Fibroblast of skin of abdomen (primary cell): ENCODE measurements at regions not wholly inside any gene's neighbourhood (a gene's known extent, or its start where the extent isn't known, plus 50 kb on each side); places are given as distances from the start of the nearest gene placed in this dataset.
A peak's percentile ranks its signal among the peaks of the same experiment; 100 is the strongest.

ENCODE experiments used
- DNase-seq: peaks from one replicate; pipeline ENCODE4 v3.0.0-alpha.2; 2013

GRCh38 chr18:39403121-39403520, 1837.5 kb upstream of the CELF4 start:
- DNase-seq: no peak

GRCh38 chr18:39399662-39400061, 1834.1 kb upstream of the CELF4 start:
- no peak for DNase-seq

GRCh38 chr18:39396168-39396567, 1830.6 kb upstream of the CELF4 start:
- DNase-seq: no peak

- no peak for DNase-seq
Observed at GRCh38 chr18:39389800-39390379, 1824.3 kb upstream of the CELF4 start.

- DNase-seq: no peak
Observed at GRCh38 chr18:39380866-39381265, 1815.3 kb upstream of the CELF4 start.

GRCh38 chr18:39380186-39380725, 1814.7 kb upstream of the CELF4 start:
- no peak for DNase-seq

GRCh38 chr18:39375066-39375465, 1809.5 kb upstream of the CELF4 start:
- DNase-seq: peak; percentile 46

- no peak for DNase-seq
Observed at GRCh38 chr18:39371996-39372395, 1806.4 kb upstream of the CELF4 start.

- no peak for DNase-seq
Observed at GRCh38 chr18:39366656-39367055, 1801.1 kb upstream of the CELF4 start.

GRCh38 chr18:39365836-39366485, 1800.4 kb upstream of the CELF4 start:
- DNase-seq: no peak

GRCh38 chr18:39360072-39360471, 1794.5 kb upstream of the CELF4 start:
- no peak for DNase-seq

- DNase-seq: no peak
Observed at GRCh38 chr18:39359636-39360035, 1794.0 kb upstream of the CELF4 start.

GRCh38 chr18:39350945-39351344, 1785.3 kb upstream of the CELF4 start:
- DNase-seq: no peak

- no peak for DNase-seq
Observed at GRCh38 chr18:39349801-39350200, 1784.2 kb upstream of the CELF4 start.

GRCh38 chr18:39348757-39349156, 1783.2 kb upstream of the CELF4 start:
- DNase-seq: no peak

- no peak for DNase-seq
Observed at GRCh38 chr18:39347701-39348100, 1782.1 kb upstream of the CELF4 start.

- no peak for DNase-seq
Observed at GRCh38 chr18:39346916-39347315, 1781.3 kb upstream of the CELF4 start.

GRCh38 chr18:39345321-39345720, 1779.7 kb upstream of the CELF4 start:
- peak; percentile 87 for DNase-seq

GRCh38 chr18:39344487-39344886, 1778.9 kb upstream of the CELF4 start:
- no peak for DNase-seq

GRCh38 chr18:39341129-39341528, 1775.5 kb upstream of the CELF4 start:
- no peak for DNase-seq

- DNase-seq: no peak
Observed at GRCh38 chr18:39340418-39340817, 1774.8 kb upstream of the CELF4 start.

GRCh38 chr18:39329496-39330275, 1764.1 kb upstream of the CELF4 start:
- DNase-seq: no peak

- no peak for DNase-seq
Observed at GRCh38 chr18:39326772-39327171, 1761.2 kb upstream of the CELF4 start.

GRCh38 chr18:39325973-39326372, 1760.4 kb upstream of the CELF4 start:
- DNase-seq: no peak
